ENCODE measurements at regions not wholly inside any gene's neighbourhood (a gene's known extent, or its start where the extent isn't known, plus 50 kb on each side); places are given as distances from the start of the nearest gene placed in this dataset.

GRCh38 chr11:127269911-127270310 is 269.3 kb upstream of the KIRREL3 start:
- no peak for TF ChIP-seq POLR2A (IDR thresholded peaks at IDR 0.05; ENCODE audit: low read depth, low read length)
- TF ChIP-seq POLR2AphosphoS5 (IDR thresholded peaks at IDR 0.05; ENCODE audit: low read depth, low read length): no peak
- no peak for TF ChIP-seq TAF1 (IDR thresholded peaks at IDR 0.05; ENCODE audit: borderline replicate concordance, low read depth, low read length)
